ENCODE measurements at regions not wholly inside any gene's neighbourhood (a gene's known extent, or its start where the extent isn't known, plus 50 kb on each side); places are given as distances from the start of the nearest gene placed in this dataset.
A peak's percentile ranks its signal among the peaks of the same experiment; 100 is the strongest.

GRCh38 chr3:107962946-107963345 lies 127.9 kb downstream of the CD47 start:
- ChIA-PET POLR2A (no interaction called here), CTCF (no interaction called here)

GRCh38 chr3:107962037-107962436 lies 128.8 kb downstream of the CD47 start:
- Histone ChIP-seq H3K4me3 (ENCODE audit: low read depth, low read length) (no peak overlapping the region), H3K27ac (ENCODE audit: low read depth, low read length) (no peak overlapping the region), H3K27me3 (ENCODE audit: control insufficient read depth, insufficient read depth, low read length) (no peaks in the 10 kb centered on the region), H3K9me3 (ENCODE audit: control insufficient read depth, insufficient read depth, low read length) (no peaks in the 10 kb centered on the region)
- ChIA-PET CTCF (no interaction called here), POLR2A (interaction anchor here (0.6 kb wide), 1 partner anchor 55 kb away, joined by 4 read pairs; no protein-coding TSS in a partner anchor)
- DNase-seq (ENCODE audit: low read depth, low spot score), result no peak
- TF ChIP-seq CTCF (IDR thresholded peaks at IDR 0.05; ENCODE audit: low read depth, low read length), result no peak

More at GRCh38 chr3:107962946-107963345, 127.9 kb downstream of the CD47 start:
- H3K27ac ChIP-seq (ENCODE audit: low read depth, low read length), result no peak overlapping the region
- no peaks in the 10 kb centered on the region for H3K9me3 ChIP-seq (ENCODE audit: control insufficient read depth, insufficient read depth, low read length)
- no peak for TF ChIP-seq CTCF (IDR thresholded peaks at IDR 0.05; ENCODE audit: low read depth, low read length)
- H3K27me3 ChIP-seq (ENCODE audit: control insufficient read depth, insufficient read depth, low read length), result no peaks in the 10 kb centered on the region
- no peak for DNase-seq (ENCODE audit: low read depth, low spot score)
- no peak overlapping the region for H3K4me3 ChIP-seq (ENCODE audit: low read depth, low read length)

GRCh38 chr3:107959550-107960154 lies 131.2 kb downstream of the CD47 start:
- H3K9me3 ChIP-seq (ENCODE audit: control insufficient read depth, insufficient read depth, low read length), result no peaks in the 10 kb centered on the region
- no peaks in the 10 kb centered on the region for H3K27me3 ChIP-seq (ENCODE audit: control insufficient read depth, insufficient read depth, low read length)
- H3K4me3 ChIP-seq (ENCODE audit: low read depth, low read length), result no peak overlapping the region
- CTCF ChIA-PET, result no interaction called here
- DNase-seq (ENCODE audit: low read depth, low spot score), result no peak
- no peak overlapping the region for H3K27ac ChIP-seq (ENCODE audit: low read depth, low read length)
- POLR2A ChIA-PET, result no interaction called here
- TF ChIP-seq CTCF (IDR thresholded peaks at IDR 0.05; ENCODE audit: low read depth, low read length), result no peak

- no peak for DNase-seq (ENCODE audit: low read depth, low spot score)
- CTCF ChIA-PET, result interaction anchor here (2.1 kb wide), 1 partner anchor 19 kb away, joined by 5 read pairs; no protein-coding TSS in a partner anchor
- Histone ChIP-seq H3K27me3 (ENCODE audit: control insufficient read depth, insufficient read depth, low read length) (no peaks in the 10 kb centered on the region), H3K9me3 (ENCODE audit: control insufficient read depth, insufficient read depth, low read length) (no peaks in the 10 kb centered on the region), H3K4me3 (ENCODE audit: low read depth, low read length) (no peak overlapping the region), H3K27ac (ENCODE audit: low read depth, low read length) (no peak overlapping the region)
- TF ChIP-seq CTCF (IDR thresholded peaks at IDR 0.05; ENCODE audit: low read depth, low read length), result no peak
- POLR2A ChIA-PET, result no interaction called here
These were observed 132.7 kb downstream of the CD47 start for GRCh38 chr3:107958146-107958545.

- POLR2A ChIA-PET, result no interaction called here
- Histone ChIP-seq H3K4me3 (ENCODE audit: low read depth, low read length) (peak overlapping the region; percentile 2), H3K9me3 (ENCODE audit: control insufficient read depth, insufficient read depth, low read length) (no peaks in the 10 kb centered on the region), H3K27me3 (ENCODE audit: control insufficient read depth, insufficient read depth, low read length) (no peaks in the 10 kb centered on the region), H3K27ac (ENCODE audit: low read depth, low read length) (no peak overlapping the region)
- CTCF ChIA-PET, result interaction anchor here (0.9 to 3.2 kb wide), 3 partner anchors 18 to 520 kb away, joined by 3 to 11 read pairs (median 5); no protein-coding TSS in a partner anchor
- no peak for DNase-seq (ENCODE audit: low read depth, low spot score)
- TF ChIP-seq CTCF (IDR thresholded peaks at IDR 0.05; ENCODE audit: low read depth, low read length), result no peak
These were observed 133.6 kb downstream of the CD47 start for GRCh38 chr3:107956991-107957900.

All from AG04450 (cell line).